HepG2 (cell line): ENCODE measurements at regions not wholly inside any gene's neighbourhood (a gene's known extent, or its start where the extent isn't known, plus 50 kb on each side); places are given as distances from the start of the nearest gene placed in this dataset.

Experiments used
- ATAC-seq: fragments of 200-7000 bp; cut with Tn5 transposase; 3 replicates; pipeline ENCODE4 v1.9.1; 2020; ENCODE audit warnings: mild to moderate bottlenecking, moderate library complexity
- BruUV-seq: library from RNA; stranded (reverse); fragments of 400-500 nt; replicated peaks from 2 replicates; lab custom pipeline; 2021; lab: Mats Ljungman, UMichigan
- CTCF ChIA-PET: fragments of 300-600 bp; formaldehyde crosslinking; extraction: SDS; loops from one replicate; lab custom pipeline; 2021; ENCODE audit warnings: low total read pairs, inconsistent platforms, low intra/inter-chr PET ratio; lab: Yijun Ruan, JAX
- POLR2A ChIA-PET: fragments of 350-600 bp; sonication (Branson Sonifier 250); formaldehyde crosslinking; loops from one replicate; lab custom pipeline; 2020; ENCODE audit warnings: antibody characterized with exemption, inconsistent platforms; lab: Yijun Ruan, JAX
- DNase-seq: peaks from one replicate; pipeline ENCODE4 v3.0.0-alpha.2; 2015; ENCODE audit warnings: low spot score
- FAIRE-seq: peaks from 3 replicates; lab custom pipeline; 2011; peaks lifted over from hg19 to GRCh38; lab: Jason Lieb, UNC
- H2AFZ ChIP-seq: one replicate; pipeline ENCODE4 v1.6.1; 2011; ENCODE audit warnings: low read length, inconsistent platforms
- H3K27ac ChIP-seq: fragments of 300-600 bp; 3 replicates; pipeline ENCODE4 v1.8.0; 2011; ENCODE audit warnings: mixed run types, mild to moderate bottlenecking, mixed read lengths, low read length, inconsistent platforms; ENCODE audit not compliant: insufficient read depth; ENCODE audit errors: extremely low read length
- H3K27me3 ChIP-seq, 2 experiments: fragments of 200-600 bp in 1 of 2; 2 replicates in 1 of 2; 3 replicates in 1 of 2; pipeline versions ENCODE4 v1.6.0 to v1.8.0; 2011; ENCODE audit warnings: low read length in 2 of 2, mild to moderate bottlenecking in 2 of 2, moderate library complexity in 2 of 2, inconsistent platforms in 1 of 2; ENCODE audit not compliant: insufficient read depth in 2 of 2, control insufficient read depth in 1 of 2
- H3K36me3 ChIP-seq, 2 experiments: fragments of 200-600 bp in 1 of 2; replicated peaks in 1 of 2; 2 replicates in 1 of 2; 3 replicates in 1 of 2; pipeline versions ENCODE4 v1.5.1 to v1.8.0; 2011; ENCODE audit warnings: low read length in 2 of 2, inconsistent platforms in 1 of 2; ENCODE audit not compliant: insufficient read depth in 2 of 2, control insufficient read depth in 1 of 2
- H3K4me1 ChIP-seq: 2 replicates; pipeline ENCODE4 v1.5.1; 2012; ENCODE audit warnings: low read length, inconsistent platforms; ENCODE audit not compliant: insufficient read depth
- H3K4me2 ChIP-seq: 2 replicates; pipeline ENCODE4 v1.6.0; 2011; ENCODE audit warnings: low read depth, low read length, inconsistent platforms
- H3K4me3 ChIP-seq, 3 experiments: fragments of 200-600 bp in 1 of 3; sonication (generic), shearing (Covaris generic) in 1 of 3; replicated peaks in 1 of 3; 2 replicates each; pipeline ENCODE4 v1.5.1; 2011 to 2016; ENCODE audit warnings: low read length in 3 of 3, inconsistent platforms in 2 of 3, low read depth in 2 of 3, mild to moderate bottlenecking in 2 of 3, control low read depth in 1 of 3, mixed read lengths in 1 of 3; ENCODE audit not compliant: insufficient read depth in 1 of 3
- H3K79me2 ChIP-seq: one replicate; pipeline ENCODE4 v1.6.1; 2011; ENCODE audit warnings: low read length, inconsistent platforms; ENCODE audit not compliant: insufficient read depth
- H3K9ac ChIP-seq: 2 replicates; pipeline ENCODE4 v1.6.0; 2011; ENCODE audit warnings: mild to moderate bottlenecking, low read depth, low read length, inconsistent platforms; ENCODE audit not compliant: insufficient read depth
- H3K9me3 ChIP-seq: 2 replicates; pipeline ENCODE4 v1.5.1; 2012; ENCODE audit warnings: mild to moderate bottlenecking, low read length
- H4K20me1 ChIP-seq: 2 replicates; pipeline ENCODE4 v1.6.0; 2011; ENCODE audit warnings: inconsistent platforms, mild to moderate bottlenecking, low read length, moderate library complexity; ENCODE audit not compliant: insufficient read depth
- AKAP8 ChIP-seq: sonication (generic); formaldehyde crosslinking; IDR thresholded peaks from 2 replicates; pipeline ENCODE4 v1.5.1; 2020; ENCODE audit warnings: mild to moderate bottlenecking, missing genetic modification reagents
- ATRX ChIP-seq: sonication (generic); formaldehyde crosslinking; IDR thresholded peaks from 2 replicates; pipeline ENCODE4 v1.4.0; 2020; ENCODE audit warnings: missing genetic modification reagents, borderline replicate concordance
- CENPT ChIP-seq: sonication (generic); formaldehyde crosslinking; IDR thresholded peaks from 2 replicates; pipeline ENCODE4 v1.8.0; 2022; ENCODE audit warnings: low read depth, mild to moderate bottlenecking, moderate library complexity, missing genetic modification reagents
- FOXA3 ChIP-seq: IDR thresholded peaks from 2 replicates; pipeline ENCODE4 v1.6.1; 2016; ENCODE audit warnings: missing genetic modification reagents, missing compliant biosample characterization
- MEIS2 ChIP-seq: sonication (generic); formaldehyde crosslinking; IDR thresholded peaks from 2 replicates; pipeline ENCODE4 v1.9.0; 2021; ENCODE audit warnings: mild to moderate bottlenecking, missing genetic modification reagents
- SRF ChIP-seq: IDR thresholded peaks from 2 replicates; pipeline ENCODE4 v1.6.1; 2011; ENCODE audit warnings: mild to moderate bottlenecking, low read depth, low read length, moderate library complexity
- SYNCRIP ChIP-seq: fragments of 200-400 bp; formaldehyde crosslinking; IDR thresholded peaks from 2 replicates; pipeline ENCODE4 v1.6.1; 2018; ENCODE audit warnings: mild to moderate bottlenecking, low read depth, low read length; ENCODE audit not compliant: insufficient read depth
- ZNF124 ChIP-seq: sonication (generic); formaldehyde crosslinking; IDR thresholded peaks from 2 replicates; pipeline ENCODE4 v1.4.0; 2020; ENCODE audit warnings: missing genetic modification reagents
- ZNF160 ChIP-seq: sonication (generic); formaldehyde crosslinking; IDR thresholded peaks from 2 replicates; pipeline ENCODE4 v1.8.0; 2022; ENCODE audit warnings: mild to moderate bottlenecking, inconsistent platforms, missing genetic modification reagents
- ZNF253 ChIP-seq: sonication (generic); formaldehyde crosslinking; IDR thresholded peaks from 2 replicates; pipeline ENCODE4 v1.8.0; 2022; ENCODE audit warnings: mild to moderate bottlenecking, missing genetic modification reagents, borderline replicate concordance
- ZNF256 ChIP-seq: sonication (generic); formaldehyde crosslinking; conservative IDR thresholded peaks from 2 replicates; pipeline ENCODE4 v1.4.0; 2020; ENCODE audit warnings: missing genetic modification reagents
- ZNF558 ChIP-seq: sonication (generic); formaldehyde crosslinking; IDR thresholded peaks from 2 replicates; pipeline ENCODE4 v1.9.0; 2022; ENCODE audit warnings: mild to moderate bottlenecking, missing genetic modification reagents, borderline replicate concordance
- ZNF776 ChIP-seq: sonication (generic); formaldehyde crosslinking; IDR thresholded peaks from 2 replicates; pipeline ENCODE4 v1.4.0; 2020; ENCODE audit warnings: mild to moderate bottlenecking, missing genetic modification reagents
- ZNF782 ChIP-seq: sonication (generic); formaldehyde crosslinking; IDR thresholded peaks from 2 replicates; pipeline ENCODE4 v1.4.0; 2020; ENCODE audit warnings: missing genetic modification reagents, mild to moderate bottlenecking, borderline replicate concordance
- ZNF891 ChIP-seq: sonication (generic); formaldehyde crosslinking; IDR thresholded peaks from 2 replicates; pipeline ENCODE4 v1.5.0; 2020; ENCODE audit warnings: mild to moderate bottlenecking, missing genetic modification reagents
- in situ Hi-C: cut with HindIII; loops from 2 replicates; pipeline ENCODE4 v1.10.0; 2017; ENCODE audit warnings: low pct_unique_long_range_greater_than_20kb; ENCODE audit not compliant: extremely low pct_ligation_motif_present
- intact Hi-C: fragments of 100-400 bp; cut with micrococcal nuclease; formaldehyde crosslinking; loops from one replicate; pipeline ENCODE4 v1.10.0; 2022; ENCODE audit not compliant: unreplicated experiment
- TF ChIP-seq, protein P1 (sequence below): sonication (generic); formaldehyde crosslinking; IDR thresholded peaks from 2 replicates; pipeline ENCODE4 v1.4.0; 2020; ENCODE audit warnings: missing genetic modification reagents, mild to moderate bottlenecking, borderline replicate concordance
- TF ChIP-seq, protein P2 (sequence below): sonication (generic); formaldehyde crosslinking; IDR thresholded peaks from 2 replicates; pipeline ENCODE4 v1.4.0; 2020; ENCODE audit warnings: missing genetic modification reagents
- TF ChIP-seq, protein P3 (sequence below): sonication (generic); formaldehyde crosslinking; IDR thresholded peaks from 2 replicates; pipeline ENCODE4 v1.5.0; 2020; ENCODE audit warnings: missing genetic modification reagents
- TF ChIP-seq, protein P4 (sequence below): sonication (generic); formaldehyde crosslinking; IDR thresholded peaks from 2 replicates; pipeline ENCODE4 v1.4.0; 2020; ENCODE audit warnings: missing genetic modification reagents; ENCODE audit errors: not compliant biosample characterization

DNA sequence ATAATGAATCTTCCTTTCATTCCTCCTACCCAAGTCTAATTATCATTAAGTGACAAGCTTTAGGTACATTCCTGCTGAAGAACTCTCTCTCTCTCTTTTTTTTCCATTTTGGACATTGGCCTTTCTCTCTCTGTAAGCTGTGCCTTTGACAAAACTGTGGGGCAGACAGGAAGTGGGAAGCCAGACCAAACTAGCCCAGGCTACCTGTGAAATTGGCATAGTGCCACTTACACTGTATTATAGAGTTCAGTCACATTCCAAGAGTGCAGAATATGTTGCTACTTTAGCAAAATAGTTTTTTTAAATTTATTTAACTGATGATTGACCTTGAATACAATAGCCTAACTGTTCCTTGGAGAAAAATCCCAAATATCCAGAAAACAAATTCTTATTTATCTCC is 381.5 kb upstream of the ETAA1 start:
- H3K36me3 ChIP-seq, result no peaks in the 10 kb centered on the region
- TF ChIP-seq MEIS2, result no peak
- TF ChIP-seq FOXA3, result no peak
- TF ChIP-seq ATRX (CRISPR knock-in tag), result no peak
- TF ChIP-seq, protein P1, sequence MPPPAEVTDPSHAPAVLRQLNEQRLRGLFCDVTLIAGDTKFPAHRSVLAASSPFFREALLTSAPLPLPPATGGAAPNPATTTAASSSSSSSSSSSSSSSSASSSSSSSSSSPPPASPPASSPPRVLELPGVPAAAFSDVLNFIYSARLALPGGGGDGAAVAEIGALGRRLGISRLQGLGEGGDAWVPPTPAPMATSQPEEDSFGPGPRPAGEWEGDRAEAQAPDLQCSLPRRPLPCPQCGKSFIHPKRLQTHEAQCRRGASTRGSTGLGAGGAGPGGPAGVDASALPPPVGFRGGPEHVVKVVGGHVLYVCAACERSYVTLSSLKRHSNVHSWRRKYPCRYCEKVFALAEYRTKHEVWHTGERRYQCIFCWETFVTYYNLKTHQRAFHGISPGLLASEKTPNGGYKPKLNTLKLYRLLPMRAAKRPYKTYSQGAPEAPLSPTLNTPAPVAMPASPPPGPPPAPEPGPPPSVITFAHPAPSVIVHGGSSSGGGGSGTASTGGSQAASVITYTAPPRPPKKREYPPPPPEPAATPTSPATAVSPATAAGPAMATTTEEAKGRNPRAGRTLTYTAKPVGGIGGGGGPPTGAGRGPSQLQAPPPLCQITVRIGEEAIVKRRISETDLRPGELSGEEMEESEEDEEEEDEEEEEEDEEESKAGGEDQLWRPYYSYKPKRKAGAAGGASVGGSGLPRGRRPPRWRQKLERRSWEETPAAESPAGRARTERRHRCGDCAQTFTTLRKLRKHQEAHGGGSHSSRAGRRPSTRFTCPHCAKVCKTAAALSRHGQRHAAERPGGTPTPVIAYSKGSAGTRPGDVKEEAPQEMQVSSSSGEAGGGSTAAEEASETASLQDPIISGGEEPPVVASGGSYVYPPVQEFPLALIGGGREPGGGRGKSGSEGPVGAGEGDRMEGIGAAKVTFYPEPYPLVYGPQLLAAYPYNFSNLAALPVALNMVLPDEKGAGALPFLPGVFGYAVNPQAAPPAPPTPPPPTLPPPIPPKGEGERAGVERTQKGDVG (CRISPR knock-in tag), result no peak
- no peak for TF ChIP-seq ZNF160 (CRISPR knock-in tag)
- TF ChIP-seq ZNF256 (CRISPR knock-in tag), result no peak
- no peak for TF ChIP-seq AKAP8 (CRISPR knock-in tag)
- no peak for TF ChIP-seq ZNF124
- no peak for TF ChIP-seq ZNF776
- TF ChIP-seq, protein P2, sequence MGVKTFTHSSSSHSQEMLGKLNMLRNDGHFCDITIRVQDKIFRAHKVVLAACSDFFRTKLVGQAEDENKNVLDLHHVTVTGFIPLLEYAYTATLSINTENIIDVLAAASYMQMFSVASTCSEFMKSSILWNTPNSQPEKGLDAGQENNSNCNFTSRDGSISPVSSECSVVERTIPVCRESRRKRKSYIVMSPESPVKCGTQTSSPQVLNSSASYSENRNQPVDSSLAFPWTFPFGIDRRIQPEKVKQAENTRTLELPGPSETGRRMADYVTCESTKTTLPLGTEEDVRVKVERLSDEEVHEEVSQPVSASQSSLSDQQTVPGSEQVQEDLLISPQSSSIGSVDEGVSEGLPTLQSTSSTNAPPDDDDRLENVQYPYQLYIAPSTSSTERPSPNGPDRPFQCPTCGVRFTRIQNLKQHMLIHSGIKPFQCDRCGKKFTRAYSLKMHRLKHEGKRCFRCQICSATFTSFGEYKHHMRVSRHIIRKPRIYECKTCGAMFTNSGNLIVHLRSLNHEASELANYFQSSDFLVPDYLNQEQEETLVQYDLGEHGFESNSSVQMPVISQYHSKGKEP (CRISPR knock-in tag), result no peak
- no peak for TF ChIP-seq SRF
- TF ChIP-seq, protein P3, sequence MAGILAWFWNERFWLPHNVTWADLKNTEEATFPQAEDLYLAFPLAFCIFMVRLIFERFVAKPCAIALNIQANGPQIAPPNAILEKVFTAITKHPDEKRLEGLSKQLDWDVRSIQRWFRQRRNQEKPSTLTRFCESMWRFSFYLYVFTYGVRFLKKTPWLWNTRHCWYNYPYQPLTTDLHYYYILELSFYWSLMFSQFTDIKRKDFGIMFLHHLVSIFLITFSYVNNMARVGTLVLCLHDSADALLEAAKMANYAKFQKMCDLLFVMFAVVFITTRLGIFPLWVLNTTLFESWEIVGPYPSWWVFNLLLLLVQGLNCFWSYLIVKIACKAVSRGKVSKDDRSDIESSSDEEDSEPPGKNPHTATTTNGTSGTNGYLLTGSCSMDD (CRISPR knock-in tag), result no peak
- TF ChIP-seq SYNCRIP, result no peak
- TF ChIP-seq, protein P4, sequence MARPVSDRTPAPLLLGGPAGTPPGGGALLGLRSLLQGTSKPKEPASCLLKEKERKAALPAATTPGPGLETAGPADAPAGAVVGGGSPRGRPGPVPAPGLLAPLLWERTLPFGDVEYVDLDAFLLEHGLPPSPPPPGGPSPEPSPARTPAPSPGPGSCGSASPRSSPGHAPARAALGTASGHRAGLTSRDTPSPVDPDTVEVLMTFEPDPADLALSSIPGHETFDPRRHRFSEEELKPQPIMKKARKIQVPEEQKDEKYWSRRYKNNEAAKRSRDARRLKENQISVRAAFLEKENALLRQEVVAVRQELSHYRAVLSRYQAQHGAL (CRISPR knock-in tag), result no peak
- no peak for TF ChIP-seq ZNF891
- no peak for TF ChIP-seq CENPT (CRISPR knock-in tag)
- no peak for TF ChIP-seq ZNF253
- TF ChIP-seq ZNF782 (CRISPR knock-in tag), result no peak
- no peak for TF ChIP-seq ZNF558 (CRISPR knock-in tag)
- H3K4me2 ChIP-seq, result no peak overlapping the region
- DNase-seq (no peak), FAIRE-seq (no peak), ATAC-seq (no peak)
- H2AFZ ChIP-seq, result no peak overlapping the region
- no TSS peak for BruUV-seq
- no peak overlapping the region for H3K27ac ChIP-seq
- H4K20me1 ChIP-seq, result no peaks in the 10 kb centered on the region
- intact Hi-C loops (no loop called here), in situ Hi-C loops (no loop called here)
- no peak overlapping the region for H3K4me3 ChIP-seq
- POLR2A ChIA-PET, result no interaction called here
- no peak overlapping the region for H3K9ac ChIP-seq
- peaks cover 82% of the 10 kb centered on the region for H3K9me3 ChIP-seq
- no peaks in the 10 kb centered on the region for H3K79me2 ChIP-seq
- no peaks in the 10 kb centered on the region for H3K27me3 ChIP-seq
- no peaks in the 10 kb centered on the region for H3K4me1 ChIP-seq
- CTCF ChIA-PET, result no interaction called here
